Activated CD4-positive, alpha-beta T cell treated with anti-CD3 and anti-CD28 coated beads for 4 hours (primary cell): ENCODE measurements at regions not wholly inside any gene's neighbourhood (a gene's known extent, or its start where the extent isn't known, plus 50 kb on each side); places are given as distances from the start of the nearest gene placed in this dataset.

Source experiments
- DNase-seq, 2 donors: peaks; one replicate each; pipeline ENCODE4 v3.0.0-alpha.2; 2020

DNA sequence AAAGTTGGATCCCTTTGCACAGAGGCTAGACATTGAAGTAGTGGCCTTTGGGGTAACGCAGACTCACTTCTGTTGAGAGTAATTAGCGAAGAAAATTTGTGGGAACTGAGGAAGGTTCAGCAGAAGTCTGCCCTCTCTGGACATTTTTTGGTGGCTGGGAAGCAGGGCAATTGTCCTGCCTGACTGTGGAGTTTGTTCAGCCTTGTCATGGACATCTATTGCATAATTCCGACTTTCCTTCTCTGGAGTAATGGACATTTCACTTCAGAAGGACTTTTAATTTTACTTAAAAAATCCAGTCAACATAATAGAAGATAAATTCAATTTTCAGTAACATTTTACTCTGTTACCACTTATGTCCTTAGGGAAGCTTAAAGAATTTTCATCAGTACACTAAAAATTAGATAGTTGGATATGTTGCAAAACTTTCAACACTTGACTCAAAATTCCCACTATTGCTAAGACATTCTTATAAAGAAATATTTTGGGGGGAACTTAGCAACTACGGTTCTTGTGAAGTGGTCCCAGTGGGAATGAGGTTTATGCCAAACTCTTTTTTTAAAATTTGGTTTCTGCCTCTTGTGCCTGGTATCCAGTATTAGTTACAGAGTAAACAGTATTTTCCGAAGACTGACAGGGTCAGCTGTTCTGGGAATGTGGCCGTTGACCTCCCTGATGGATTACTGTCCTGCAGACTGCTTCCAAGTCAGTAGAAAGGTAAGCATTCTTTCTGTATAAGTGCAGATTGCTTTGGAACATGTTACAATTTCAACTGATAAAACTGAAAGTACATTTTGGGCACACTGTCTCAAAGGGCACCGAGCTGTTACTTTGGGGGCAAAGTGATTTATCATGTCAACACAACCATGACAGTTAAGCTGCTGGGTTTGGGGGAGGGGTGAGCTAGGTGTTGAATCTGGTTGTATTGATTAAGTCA is 100.6 kb upstream of the MLIP start:
- DNase-seq = no peak

DNA sequence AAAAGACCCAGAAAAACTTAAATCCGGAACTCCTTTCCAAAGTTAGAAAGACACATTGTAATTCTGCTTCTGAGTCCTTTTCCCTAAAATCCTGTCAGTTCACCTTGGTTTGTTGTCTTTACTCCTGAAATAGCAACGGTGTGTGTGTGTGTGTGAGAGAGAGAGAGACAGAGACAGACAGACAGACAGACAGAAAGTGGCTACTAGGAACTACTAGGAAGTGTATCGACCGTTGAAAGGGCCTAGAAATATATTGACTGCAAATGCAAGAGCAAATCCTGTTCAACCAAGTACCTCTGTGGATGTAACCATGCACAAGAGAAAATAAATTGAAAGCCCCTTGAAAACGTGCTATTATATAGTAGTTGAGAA is 100.0 kb upstream of the MLIP start:
- no peak for DNase-seq

DNA sequence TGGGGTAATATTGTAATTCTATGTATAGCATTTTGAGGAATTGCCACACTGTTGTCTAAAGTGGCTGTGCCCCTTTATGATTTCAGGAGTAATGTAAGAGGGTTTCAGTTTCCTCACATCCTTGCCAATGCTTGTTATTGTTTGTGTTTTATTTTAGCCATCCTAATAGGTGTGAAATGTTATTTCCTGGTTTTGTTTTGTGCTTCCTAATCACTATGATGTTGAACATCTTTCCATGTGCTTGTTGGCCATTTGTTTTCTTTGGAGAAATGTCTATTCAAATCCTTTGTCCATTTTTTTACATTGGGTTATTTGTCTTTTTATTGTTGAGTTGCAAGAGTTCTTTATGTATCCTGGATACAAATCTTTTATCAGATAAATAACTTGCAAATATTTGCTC is 97.3 kb upstream of the MLIP start:
- DNase-seq = no peak

DNA sequence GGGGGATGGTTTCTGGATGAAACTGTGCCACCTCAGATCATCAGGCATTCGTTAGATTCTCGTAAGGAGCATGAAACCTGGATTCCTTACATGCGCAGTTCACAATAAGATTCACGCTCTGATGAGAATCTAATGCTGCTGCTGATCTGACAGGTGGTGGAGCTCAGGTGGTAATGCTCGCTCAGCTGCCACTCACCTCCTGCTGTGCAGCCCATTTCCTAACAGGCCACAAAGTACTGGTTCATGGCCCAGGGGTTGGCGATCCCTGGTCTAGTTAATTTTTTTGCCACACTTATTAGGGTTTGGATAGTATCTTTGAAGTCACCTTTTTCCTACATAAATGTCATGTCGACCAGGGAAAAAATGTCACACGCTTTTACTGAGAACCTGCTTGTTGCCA is 96.8 kb upstream of the MLIP start:
- DNase-seq = no peak

DNA sequence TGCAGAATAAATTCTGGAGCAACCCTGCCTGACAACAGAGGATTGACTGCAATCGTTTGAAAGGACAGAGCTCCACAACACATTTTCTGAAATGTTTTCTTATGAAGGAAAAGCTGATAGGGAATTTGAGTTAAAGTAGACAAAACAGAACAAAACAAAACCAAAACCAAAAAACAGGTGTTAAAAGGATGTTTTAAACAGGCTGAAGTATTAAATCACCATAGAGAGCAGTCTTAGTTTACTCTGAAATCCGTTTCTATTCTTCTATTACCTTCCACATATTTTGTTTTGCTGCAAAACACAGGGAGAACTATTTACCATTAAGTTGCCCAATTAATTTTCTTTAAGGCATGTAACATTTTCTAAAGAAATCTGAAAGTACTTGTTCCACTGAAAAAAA is 93.4 kb upstream of the MLIP start:
- no peak for DNase-seq

DNA sequence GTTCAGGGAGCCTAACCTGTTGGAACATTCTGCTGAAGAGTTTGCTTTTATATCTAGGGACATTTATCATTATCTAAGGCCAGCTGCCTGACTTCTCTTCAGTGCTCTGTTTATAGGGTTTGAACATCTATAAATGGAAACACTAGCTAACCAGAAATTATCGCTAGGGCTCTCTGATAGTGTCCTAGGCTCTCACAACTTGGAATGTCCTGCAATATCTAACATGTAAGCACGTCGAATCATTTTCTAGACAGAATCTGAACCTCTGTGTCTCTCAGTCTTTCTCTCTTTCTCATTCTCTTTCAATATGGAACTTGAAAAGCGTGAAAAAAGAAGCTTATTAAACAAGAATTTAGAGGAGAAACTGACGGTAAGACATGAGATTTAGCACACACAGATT is 92.5 kb upstream of the MLIP start:
- no peak for DNase-seq

DNA sequence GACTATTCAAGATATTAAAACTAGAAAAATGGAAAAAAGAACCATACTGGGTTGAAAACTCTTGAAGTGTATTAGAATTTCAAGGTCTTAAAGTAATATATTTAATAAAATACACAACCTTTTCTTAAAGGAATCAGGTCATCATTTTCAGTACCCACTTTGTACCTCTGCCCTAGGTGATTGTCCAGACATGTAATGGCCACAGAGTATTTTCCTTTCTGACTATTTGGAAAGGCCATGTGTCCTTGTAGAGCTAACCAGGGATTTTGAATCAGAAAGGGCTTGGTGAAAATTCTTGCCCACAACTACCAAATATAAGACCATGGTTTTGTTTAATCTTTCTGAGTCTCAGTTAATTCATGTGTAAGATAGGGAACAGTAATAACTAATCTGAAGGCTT is 91.4 kb upstream of the MLIP start:
- no peak for DNase-seq

DNA sequence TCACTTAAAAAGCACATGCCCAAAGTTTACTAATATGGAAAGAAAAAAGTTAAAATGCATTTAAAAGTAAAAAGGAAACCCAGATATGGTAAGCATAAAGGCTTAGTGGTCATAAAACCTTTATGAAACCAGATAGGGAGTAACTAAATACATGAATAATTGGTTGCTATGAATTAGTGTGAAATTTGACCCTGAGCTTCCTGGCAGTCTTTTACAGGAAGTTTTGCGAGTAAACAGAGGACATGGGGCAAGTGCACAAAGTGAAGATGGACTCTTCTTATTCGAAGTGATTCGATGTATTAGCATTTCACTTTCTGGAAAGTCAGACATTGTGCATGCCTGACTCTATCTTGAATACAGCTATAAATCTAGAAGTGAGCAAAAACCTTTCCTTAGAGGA is 90.9 kb upstream of the MLIP start:
- no peak for DNase-seq

DNA sequence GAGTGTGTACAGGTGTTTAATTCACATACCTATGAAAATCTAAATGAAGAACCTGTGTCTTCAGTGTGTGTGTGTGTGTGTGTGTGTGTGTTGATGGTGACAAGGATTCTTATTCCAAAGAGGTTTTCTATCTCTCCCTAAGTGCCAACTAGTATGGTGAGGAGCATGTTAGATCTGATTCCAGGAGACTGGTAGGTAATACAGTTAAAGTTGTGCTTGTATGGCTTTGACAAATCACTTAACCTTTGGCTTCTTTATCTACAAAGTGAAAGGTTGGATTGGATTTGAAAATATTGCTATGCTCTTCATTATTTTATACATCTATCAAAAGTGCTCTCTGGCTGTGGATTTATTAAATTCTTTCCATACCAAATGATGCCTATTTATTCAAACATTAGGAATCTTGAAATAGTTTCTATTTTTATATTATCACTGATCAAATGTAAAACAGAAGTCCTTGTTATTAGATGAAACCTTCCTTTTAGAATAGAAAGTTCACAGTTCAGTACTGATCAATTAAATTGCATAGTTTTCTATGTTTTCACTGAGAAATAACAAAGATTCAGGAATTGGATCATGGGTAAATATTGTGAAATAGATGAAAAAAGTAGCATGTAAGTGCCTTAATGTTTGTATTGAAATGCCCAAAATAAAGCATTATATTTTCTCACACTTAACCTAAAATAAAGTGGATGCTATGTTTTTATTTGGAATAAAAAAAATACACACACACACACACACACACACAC is 84.4 kb upstream of the MLIP start:
- no peak for DNase-seq

DNA sequence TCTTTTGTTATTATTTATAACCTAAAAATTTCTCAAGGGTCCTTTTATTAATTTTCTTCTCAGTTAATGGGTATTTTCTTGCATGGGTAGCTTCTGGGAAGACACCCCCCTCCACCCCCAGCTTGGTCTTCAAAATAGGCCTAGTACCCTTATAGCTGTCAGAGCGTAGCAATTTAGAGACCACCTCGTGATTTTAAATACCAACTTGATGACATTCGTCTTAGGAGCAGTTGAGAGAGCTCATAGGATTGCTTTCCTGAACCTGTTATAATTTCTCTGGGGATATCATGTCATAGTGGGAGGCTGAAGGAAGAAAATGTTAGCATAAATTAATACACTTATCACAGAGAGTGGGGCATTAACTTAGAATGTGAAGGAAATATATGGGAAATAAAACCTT is 83.1 kb upstream of the MLIP start:
- DNase-seq = no peak

DNA sequence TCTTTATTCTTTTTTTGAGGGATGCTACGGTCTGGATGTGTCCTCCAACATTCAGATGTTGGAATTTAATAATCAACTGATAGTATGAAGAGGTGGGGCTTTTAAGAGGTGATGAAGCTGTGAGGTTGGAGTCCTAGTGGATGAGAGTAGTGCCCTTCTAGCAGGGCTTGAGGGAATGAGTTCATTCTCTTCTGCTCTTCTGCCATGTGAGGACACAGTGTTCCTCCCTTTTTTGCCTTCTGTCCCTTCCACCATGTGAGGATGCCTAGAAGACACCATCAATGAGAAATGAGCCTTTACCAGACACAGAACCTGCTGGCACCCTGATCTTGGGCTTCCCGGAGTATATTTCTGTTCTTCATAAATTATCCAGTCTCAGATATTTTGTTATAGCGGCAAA is 82.1 kb upstream of the MLIP start:
- no peak for DNase-seq

DNA sequence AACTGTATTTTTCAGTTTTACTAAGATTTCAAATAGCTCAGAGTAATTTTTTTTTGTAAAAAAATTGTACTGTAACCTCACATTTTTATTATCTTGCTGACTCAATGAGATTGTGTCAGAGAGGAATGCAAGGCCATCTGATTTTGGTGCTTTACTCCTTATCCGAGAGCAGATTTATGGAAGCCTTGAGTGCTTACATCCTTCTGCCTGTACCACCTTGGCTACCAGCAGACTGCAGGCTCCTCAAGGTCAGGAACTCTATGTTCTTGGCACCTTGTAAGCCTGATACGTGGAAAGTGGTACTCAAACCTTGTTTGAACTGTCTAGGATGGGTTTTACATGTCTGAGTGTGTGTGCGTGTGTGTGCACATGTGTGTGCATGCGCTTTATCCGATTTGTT is 80.1 kb upstream of the MLIP start:
- DNase-seq = no peak

DNA sequence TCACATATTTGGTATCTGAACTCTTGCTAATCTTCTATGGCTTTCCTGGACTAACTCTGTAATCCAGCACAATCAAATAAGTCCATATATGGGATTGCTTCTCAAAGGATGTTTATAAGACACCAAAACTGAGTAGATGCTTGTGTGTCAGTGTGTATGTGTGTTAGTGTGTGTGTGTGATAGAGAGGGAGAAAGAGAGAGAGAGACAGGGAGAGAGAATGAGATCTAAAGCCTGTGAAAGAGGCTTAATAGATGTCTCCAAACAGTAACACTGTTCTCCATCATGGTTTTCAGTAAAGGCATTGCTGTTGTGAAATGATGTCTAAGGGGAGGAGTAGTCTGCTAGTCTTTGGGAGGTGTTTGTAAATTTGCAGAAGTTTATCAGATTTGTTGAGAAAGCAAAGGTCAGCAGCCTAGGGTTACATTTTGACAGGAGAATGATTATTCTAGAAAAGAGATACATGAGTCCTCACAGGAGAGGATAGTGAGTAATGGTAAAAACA is 73.9 kb upstream of the MLIP start:
- no peak for DNase-seq

DNA sequence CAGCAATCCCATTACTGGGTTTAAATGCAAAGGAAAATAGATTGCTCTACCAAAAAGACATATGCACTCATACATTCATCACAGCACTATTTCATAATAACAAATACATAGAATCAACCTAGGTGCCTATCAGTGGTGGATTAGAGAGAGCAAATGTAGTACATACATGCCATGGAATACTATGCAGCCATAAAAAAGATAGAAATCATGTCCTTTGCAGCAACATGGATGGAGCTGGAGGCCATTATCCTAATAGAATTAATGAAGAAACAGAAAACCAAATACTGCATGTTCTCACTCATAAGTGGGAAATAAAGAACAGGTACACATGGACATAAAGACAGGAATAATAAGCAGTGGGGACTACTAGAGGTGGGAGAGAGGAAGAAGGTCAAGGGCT is 70.7 kb upstream of the MLIP start:
- no peak for DNase-seq

DNA sequence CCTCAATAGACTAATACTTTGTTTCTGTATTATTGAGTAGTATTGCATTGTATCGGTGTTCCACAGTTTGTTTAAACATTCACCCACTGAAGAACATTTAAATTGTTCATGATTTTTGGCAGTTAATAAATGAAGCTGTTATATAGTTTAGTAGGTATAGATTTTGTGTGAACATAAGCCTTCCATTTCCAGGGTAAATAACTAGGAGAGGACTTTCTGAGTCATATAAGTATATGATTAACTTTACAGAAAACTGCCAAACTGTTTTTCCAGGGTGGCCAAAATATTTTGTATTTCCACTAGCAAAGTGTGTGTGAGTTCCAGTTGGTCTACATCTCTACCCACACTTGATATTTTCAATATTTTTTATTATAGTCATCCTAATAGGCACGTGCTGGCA is 70.0 kb upstream of the MLIP start:
- no peak for DNase-seq

DNA sequence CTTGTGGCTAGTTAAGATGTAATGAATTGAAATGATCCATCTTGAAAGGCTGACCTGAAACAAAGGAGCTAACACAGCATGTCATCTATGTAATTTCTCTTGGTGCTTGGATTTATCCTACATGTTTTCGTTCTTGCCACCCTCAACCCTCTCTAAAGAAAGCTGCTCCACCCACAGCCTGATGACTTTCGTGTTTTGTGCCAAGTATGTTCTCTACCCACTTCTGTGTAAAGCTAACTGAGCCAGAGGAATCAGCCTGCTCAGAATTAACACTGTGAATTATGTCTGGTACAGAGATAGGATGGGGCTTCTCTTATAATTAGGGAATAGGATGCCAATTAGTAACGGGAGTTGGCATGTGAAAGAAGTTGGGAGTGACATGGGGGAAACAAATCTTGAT is 67.9 kb upstream of the MLIP start:
- no peak for DNase-seq

DNA sequence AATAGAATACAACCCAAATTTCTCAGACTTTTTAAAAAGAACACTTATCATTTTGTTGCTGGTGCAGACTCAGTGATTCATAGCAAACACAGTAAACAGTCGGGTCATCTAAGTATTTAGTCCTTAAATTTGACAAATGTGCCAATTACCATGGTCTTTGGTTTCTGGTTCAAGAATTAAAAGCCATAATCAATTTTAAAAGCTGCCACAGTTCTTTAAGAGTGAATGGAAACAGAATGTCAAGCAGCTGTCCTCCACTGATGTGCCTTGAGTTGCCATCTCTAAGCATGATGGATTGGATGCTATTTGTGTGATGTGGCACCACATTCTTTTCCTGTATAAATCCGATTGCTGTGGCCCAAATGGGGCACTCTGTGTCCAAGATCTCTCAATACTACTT is 67.2 kb upstream of the MLIP start:
- DNase-seq = no peak

DNA sequence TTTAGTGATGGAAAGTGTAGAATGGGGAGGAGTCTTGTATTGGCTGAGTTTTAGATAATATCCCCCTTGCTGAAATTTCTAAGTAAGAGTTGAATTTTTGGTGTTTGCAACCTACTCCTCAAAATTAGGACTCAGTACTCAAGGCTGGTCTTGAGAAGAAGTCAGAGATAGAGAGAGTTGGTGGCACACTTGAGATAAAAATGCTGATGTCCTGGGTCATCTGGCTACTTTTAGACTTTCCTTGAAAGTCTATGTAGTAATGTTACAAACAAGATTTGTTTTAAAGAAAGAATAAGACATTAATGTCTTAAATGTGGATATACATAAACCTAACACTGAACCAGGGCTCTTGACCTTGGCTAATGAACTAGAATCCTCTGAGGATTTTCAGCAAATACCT is 62.5 kb upstream of the MLIP start:
- no peak for DNase-seq

DNA sequence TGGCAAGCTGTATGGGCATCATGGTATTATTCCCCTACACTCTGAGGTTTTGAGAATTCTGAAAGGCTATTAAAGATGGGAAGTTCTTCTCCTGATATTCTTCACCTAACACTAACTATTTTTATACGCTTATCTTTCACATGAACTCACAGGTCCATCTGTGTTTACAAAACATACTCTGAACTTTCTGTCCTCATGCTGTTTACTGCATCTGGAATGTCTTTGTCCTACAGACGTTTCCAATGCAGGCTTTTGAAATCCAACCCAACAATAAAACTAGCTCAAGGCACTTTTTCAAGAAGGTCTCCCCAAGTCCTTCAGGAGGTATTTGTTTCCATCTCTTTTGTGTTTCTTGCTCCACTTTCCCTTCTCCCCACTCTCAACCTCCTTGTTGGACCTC is 60.5 kb upstream of the MLIP start:
- DNase-seq = no peak

DNA sequence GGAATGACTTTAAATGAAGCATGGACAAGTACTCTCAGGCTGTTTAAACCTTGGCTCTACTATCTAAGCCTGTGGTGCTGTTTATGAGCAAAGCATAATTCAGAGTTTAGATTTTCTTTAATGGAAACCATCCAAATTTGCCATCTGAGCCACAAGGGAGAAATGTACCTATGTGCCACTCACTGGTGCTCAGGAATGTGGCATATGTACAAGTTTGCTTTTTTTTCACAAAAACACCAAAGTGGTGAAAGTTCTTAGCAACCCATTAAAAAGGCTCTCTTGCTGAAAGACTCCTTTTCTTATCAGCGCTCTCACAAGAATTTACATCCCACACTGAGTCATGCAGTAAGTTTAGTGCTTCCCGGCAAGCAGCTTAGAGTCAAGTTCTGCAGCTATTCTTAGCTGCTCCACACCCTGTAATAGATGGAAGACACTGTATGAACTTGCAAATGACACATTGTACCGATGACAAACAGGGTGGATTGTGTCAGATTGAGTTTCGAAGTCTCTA is 57.3 kb upstream of the MLIP start:
- no peak for DNase-seq

DNA sequence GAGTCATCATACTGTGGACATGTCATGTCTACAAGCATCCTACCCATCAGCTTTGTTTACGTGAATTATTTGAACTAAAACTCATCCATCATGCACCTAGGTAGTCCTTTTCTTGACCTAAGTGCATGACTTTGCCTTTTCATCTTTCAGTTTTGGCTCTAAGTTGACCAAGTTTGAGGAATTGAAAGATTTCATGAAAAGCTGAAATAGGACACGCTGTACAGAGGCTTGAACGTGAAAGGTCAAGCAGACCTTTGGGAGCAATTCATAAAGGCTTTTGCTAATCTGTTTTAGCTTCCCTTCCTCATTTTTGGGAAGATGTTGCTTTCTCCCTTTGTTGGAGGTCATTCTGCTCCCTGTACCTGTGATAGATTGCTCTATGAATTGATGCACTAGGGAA is 55.1 kb upstream of the MLIP start:
- no peak for DNase-seq

DNA sequence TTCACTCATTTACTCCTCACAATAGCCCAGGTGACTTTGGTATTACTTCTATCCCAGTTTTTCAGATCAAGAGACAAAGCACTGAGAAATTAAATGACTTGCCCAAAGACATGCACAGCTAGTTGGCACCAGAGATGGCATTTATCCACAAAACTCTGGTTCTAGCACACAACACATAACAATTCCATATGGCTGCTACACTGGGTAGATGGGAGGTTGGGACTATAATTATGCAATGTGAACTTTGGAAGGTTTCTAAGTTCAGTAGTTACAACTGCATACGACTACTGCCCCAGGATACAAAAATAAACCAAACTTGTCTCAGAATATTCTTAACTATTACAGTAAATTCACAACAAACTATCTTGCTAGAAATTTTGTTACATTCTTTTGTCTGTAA is 54.2 kb upstream of the MLIP start:
- DNase-seq = no peak

DNA sequence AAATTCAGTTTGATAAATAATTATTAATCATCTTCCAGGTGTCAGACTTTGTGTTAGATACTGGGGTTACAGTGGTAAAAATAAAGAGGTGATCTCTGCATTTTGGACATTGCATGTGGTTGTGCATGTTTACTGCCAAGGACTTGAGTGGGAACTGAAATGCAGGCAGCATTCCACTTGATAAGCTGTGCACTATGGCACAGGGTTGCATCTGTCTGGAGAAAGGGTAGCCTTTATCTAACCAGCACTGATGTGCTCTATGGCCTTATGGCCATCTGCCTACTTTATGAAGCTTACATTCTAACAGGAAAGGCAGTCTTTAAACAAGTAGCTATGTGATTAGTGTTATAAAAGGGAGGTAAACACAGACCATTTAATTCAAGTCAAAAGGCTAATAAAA is 53.0 kb upstream of the MLIP start:
- DNase-seq = no peak

DNA sequence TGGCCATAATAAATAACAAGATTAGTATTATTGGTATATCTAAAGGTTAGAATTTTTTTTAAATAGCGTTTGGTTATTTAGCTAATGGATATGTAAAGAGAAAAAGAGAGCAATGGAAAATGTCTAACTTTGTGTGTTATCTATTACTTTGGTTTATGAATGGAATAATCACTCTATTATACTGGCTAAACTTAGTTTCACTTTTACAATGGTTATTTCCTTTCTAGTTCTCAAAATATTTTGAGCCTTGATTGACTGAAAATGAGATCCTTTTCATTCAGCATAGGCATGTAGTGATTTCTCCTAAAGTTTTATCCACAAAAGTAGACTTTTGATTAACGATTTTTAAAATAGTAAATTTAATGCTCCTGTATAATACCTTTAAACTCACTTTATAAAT is 51.6 kb upstream of the MLIP start:
- no peak for DNase-seq
